Esophagus squamous epithelium (tissue), 5 donors: ENCODE measurements at regions not wholly inside any gene's neighbourhood (a gene's known extent, or its start where the extent isn't known, plus 50 kb on each side); places are given as distances from the start of the nearest gene placed in this dataset.

Source experiments
- DNase-seq: peaks from one replicate; lab custom pipeline; 2025; lab: John Stamatoyannopoulos, UW
- H3K27ac ChIP-seq, 4 donors: fragments of 200-600 bp; sonication (generic); one replicate each; pipeline ENCODE4 v1.5.1; 2016 to 2019; ENCODE audit warnings: mild to moderate bottlenecking in 1 of 4
- H3K27me3 ChIP-seq, 4 donors: fragments of 200-600 bp; sonication (generic); 1 replicate in 3 of 4; 2 replicates in 1 of 4; pipeline versions ENCODE4 v1.5.1 to v1.6.0; 2017 to 2021; ENCODE audit warnings: antibody characterized with exemption in 1 of 4
- H3K36me3 ChIP-seq, 3 donors: fragments of 200-600 bp; sonication (generic); one replicate each; pipeline ENCODE4 v1.5.1; 2016 to 2019
- H3K4me1 ChIP-seq, 3 donors: fragments of 200-600 bp; sonication (generic); one replicate each; pipeline ENCODE4 v1.5.1; 2017 to 2019
- H3K4me3 ChIP-seq, 4 donors: fragments of 200-600 bp; sonication (generic); 1 replicate in 3 of 4; 2 replicates in 1 of 4; pipeline ENCODE4 v1.5.1; 2016 to 2019; ENCODE audit warnings: mild to moderate bottlenecking in 2 of 4, moderate library complexity in 1 of 4
- H3K9me3 ChIP-seq, 3 donors: fragments of 200-600 bp; sonication (generic); one replicate each; pipeline ENCODE4 v1.5.1; 2016 to 2019
- POLR2A ChIP-seq, 4 donors: fragments of 450-650 bp; IDR thresholded peaks; one replicate each; pipeline ENCODE4 v1.6.1; 2017; ENCODE audit warnings: antibody characterized with exemption in 4 of 4, mild to moderate bottlenecking in 4 of 4, moderate library complexity in 3 of 4
- WGBS, 2 donors: methylation state at CpG; one replicate each; pipeline ENCODE4 v1.1.5; 2018; 5-methylcytosine and 5-hydroxymethylcytosine counted together
- intact Hi-C: fragments of 100-400 bp; cut with DNase I; formaldehyde crosslinking; loops from one replicate; pipeline ENCODE4 v1.15.0; 2022
- TF ChIP-seq, protein P1 (sequence below), 6 experiments: fragments of 450-650 bp in 4 of 6; fragments of 200-600 bp in 2 of 6; sonication (generic) in 2 of 6; IDR thresholded peaks; one replicate each; pipeline ENCODE4 v1.5.1; 2016 to 2019; ENCODE audit warnings: antibody characterized with exemption in 6 of 6, mild to moderate bottlenecking in 4 of 6, moderate library complexity in 4 of 6
- donor health status: DM: yes; HTN: yes; CAD: no.

DNA sequence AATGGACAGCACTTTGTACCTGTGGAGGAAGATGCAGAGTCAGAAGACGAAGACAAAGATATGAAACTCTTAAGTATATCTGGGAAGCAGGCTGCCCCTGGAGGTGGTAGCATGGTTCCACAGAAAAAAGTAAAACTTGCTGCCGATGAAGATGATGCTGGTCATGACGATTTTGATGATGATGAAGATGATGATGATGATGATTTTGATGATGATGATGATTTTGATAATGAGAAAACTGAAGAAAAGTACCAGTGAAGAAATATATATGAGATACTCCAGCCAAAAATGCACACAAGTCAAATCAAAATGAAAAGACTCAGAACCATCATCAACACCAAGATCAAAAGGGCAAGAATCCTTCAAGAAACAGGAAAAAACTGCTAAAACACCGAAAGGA lies 268.5 kb upstream of the EEF2KMT start:
- no peak overlapping the region for H3K27ac ChIP-seq
- no peaks in the 10 kb centered on the region for H3K4me1 ChIP-seq
- TF ChIP-seq, protein P1, sequence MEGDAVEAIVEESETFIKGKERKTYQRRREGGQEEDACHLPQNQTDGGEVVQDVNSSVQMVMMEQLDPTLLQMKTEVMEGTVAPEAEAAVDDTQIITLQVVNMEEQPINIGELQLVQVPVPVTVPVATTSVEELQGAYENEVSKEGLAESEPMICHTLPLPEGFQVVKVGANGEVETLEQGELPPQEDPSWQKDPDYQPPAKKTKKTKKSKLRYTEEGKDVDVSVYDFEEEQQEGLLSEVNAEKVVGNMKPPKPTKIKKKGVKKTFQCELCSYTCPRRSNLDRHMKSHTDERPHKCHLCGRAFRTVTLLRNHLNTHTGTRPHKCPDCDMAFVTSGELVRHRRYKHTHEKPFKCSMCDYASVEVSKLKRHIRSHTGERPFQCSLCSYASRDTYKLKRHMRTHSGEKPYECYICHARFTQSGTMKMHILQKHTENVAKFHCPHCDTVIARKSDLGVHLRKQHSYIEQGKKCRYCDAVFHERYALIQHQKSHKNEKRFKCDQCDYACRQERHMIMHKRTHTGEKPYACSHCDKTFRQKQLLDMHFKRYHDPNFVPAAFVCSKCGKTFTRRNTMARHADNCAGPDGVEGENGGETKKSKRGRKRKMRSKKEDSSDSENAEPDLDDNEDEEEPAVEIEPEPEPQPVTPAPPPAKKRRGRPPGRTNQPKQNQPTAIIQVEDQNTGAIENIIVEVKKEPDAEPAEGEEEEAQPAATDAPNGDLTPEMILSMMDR (IDR thresholded peaks at IDR 0.05), result no peak
- TF ChIP-seq POLR2A (IDR thresholded peaks at IDR 0.05), result no peak
- WGBS, 2 donors, result 44 to 52% methylated on average over 4 of the region's 4 CpGs
- H3K27me3 ChIP-seq, result peaks cover 0 to 1% (median 0%) of the 10 kb centered on the region in 4 donors
- intact Hi-C loops, result no loop called here
- no peaks in the 10 kb centered on the region for H3K9me3 ChIP-seq
- DNase-seq, result no peak
- no peaks in the 10 kb centered on the region for H3K36me3 ChIP-seq
- no peak overlapping the region for H3K4me3 ChIP-seq

DNA sequence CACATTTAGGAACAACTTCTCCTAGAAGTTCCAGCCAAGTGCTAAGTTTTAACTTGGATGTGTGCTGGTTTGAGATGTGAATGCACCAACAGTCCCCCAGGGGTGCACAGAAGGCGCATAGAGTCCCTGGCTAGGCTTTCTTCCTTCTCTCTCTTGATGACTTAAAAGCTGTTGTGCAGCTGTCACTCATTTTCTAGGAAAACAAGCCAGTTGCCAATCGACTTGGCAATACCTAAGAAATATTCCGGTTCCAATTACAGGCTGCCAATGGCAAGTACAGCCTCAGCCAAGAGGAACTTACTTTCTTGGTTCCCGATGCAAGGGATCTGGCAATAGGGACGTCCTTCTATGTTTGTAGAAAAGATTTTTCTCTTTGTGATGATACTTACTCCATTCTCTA lies 266.6 kb upstream of the EEF2KMT start:
- H3K27me3 ChIP-seq, result no peaks in the 10 kb centered on the region
- intact Hi-C loops, result no loop called here

DNA sequence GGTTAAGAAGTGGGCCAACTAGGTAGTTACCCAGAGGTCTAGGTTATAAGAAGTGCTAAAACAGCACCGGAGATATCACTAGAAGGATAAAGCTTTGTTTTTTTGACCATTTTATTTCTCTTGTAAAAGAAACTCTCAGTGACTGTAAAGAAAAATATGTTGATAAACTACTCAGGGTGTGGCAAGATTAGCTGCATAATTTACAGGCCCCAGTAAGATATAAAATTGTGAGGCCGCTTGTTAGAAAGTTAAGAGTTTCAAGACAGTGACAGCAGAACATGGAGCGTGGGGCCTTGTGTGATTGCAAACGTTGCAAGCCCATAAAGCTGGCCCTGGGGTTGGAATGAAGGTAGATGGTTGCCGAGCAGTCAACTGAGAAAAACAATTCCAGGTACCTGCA lies 263.7 kb upstream of the EEF2KMT start:
- H3K27ac ChIP-seq, result no peak overlapping the region
- TF ChIP-seq, protein P1 (IDR thresholded peaks at IDR 0.05), result no peak
- no peak for TF ChIP-seq POLR2A (IDR thresholded peaks at IDR 0.05)
- intact Hi-C loops, result no loop called here
- no peaks in the 10 kb centered on the region for H3K36me3 ChIP-seq
- no peak overlapping the region for H3K4me3 ChIP-seq
- H3K9me3 ChIP-seq, result no peaks in the 10 kb centered on the region
- H3K4me1 ChIP-seq, result no peaks in the 10 kb centered on the region
- H3K27me3 ChIP-seq, result no peaks in the 10 kb centered on the region
- no peak for DNase-seq
- 68 to 69% methylated on average over 5 of the region's 5 CpGs for whole genome bisulfite sequencing, 2 donors

More for the DNA sequence above, 266.6 kb upstream of the EEF2KMT start:
- no peak for TF ChIP-seq POLR2A (IDR thresholded peaks at IDR 0.05)
- TF ChIP-seq, protein P1 (IDR thresholded peaks at IDR 0.05), result no peak
- Histone ChIP-seq H3K36me3 (no peaks in the 10 kb centered on the region), H3K9me3 (no peaks in the 10 kb centered on the region), H3K27ac (no peak overlapping the region), H3K4me1 (no peaks in the 10 kb centered on the region), H3K4me3 (no peak overlapping the region)
- WGBS, 2 donors, result 35 to 51% methylated on average over 5 of the region's 5 CpGs
- DNase-seq, result no peak

DNA sequence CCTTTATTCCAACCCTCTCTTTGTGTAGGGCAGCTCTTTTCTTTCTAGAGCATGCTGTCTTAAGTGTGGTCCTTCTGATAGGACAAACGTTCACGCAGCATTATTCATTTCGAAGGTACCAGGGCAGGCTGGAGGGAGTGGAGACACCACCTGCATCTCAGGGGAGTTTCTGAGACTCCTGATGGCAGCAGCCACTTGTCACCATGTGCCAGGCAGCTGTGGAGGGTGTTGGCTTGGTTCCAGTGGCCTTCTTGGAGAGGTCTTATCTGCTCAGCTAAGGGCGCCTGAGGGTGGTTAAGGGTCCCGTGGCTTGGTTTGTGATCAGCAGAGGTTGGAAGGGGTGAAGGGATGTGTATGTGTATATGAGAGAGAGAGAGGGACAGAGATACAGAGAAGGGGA lies 257.1 kb upstream of the EEF2KMT start:
- no peaks in the 10 kb centered on the region for H3K9me3 ChIP-seq
- 75 to 82% methylated on average over 5 of the region's 5 CpGs for WGBS, 2 donors
- no peaks in the 10 kb centered on the region for H3K4me1 ChIP-seq
- no peak for DNase-seq
- intact Hi-C loops, result no loop called here
- TF ChIP-seq POLR2A (IDR thresholded peaks at IDR 0.05), result no peak
- TF ChIP-seq, protein P1 (IDR thresholded peaks at IDR 0.05), result no peak
- no peaks in the 10 kb centered on the region for H3K36me3 ChIP-seq
- no peaks in the 10 kb centered on the region for H3K27me3 ChIP-seq
- no peak overlapping the region for H3K4me3 ChIP-seq
- H3K27ac ChIP-seq, result no peak overlapping the region

DNA sequence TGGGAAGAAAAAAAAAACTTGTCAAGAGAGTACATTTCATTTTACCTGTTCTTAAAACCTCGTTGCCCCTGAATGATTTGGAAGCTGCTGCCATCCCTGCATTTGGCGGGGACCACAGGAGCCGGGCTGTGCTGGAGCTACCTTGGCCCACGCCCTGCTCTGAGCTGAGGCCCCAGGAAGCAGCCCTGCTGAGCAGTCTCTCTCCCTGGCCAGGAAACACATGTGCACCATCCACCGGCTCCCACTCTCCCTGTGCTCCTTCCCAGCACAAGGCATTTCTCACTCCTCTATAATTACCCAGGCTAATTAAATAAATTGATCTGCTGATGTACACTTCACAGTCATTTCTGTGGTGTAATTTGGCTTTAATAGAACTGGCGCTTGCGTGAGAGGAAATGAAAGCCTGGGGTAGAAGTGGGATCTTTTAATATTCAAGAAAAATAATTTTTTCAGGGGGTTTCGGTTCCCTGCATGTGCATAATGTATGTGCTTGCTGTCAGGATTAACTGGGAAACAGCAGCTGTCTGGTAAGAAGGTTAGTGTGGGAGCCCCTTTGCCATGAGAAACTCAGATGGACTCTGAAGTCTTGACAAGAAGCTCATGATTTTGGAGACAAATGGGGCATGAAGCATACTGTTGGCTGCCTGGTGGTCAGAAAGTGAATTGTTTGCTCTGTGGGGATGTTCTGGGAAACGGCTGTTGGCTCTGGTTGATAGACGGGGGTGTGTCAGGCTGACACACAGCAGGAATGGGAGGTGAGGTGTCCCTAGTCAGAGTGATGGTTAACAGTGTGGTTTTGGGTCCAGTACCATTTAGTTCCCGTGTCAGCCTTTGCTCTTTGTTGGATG lies 252.3 kb upstream of the EEF2KMT start:
- Histone ChIP-seq H3K4me3 (no peak overlapping the region), H3K27ac (no peak overlapping the region), H3K36me3 (no peaks in the 10 kb centered on the region), H3K27me3 (no peaks in the 10 kb centered on the region), H3K4me1 (no peaks in the 10 kb centered on the region), H3K9me3 (no peaks in the 10 kb centered on the region)
- DNase-seq, result no peak
- intact Hi-C loops, result no loop called here
- 35 to 49% methylated on average over 11 of the region's 11 CpGs for WGBS, 2 donors
- TF ChIP-seq POLR2A (IDR thresholded peaks at IDR 0.05), result no peak
- TF ChIP-seq, protein P1 (IDR thresholded peaks at IDR 0.05), result no peak
